OCI-LY3 (cell line): ENCODE measurements at regions not wholly inside any gene's neighbourhood (a gene's known extent, or its start where the extent isn't known, plus 50 kb on each side); places are given as distances from the start of the nearest gene placed in this dataset.

Experiments used
- CTCF ChIP-seq: fragments of 200-600, 300-600 bp; sonication (generic); IDR thresholded peaks from 2 replicates; pipeline ENCODE4 v1.5.1; 2014; ENCODE audit warnings: antibody characterized with exemption, low read length, low read depth
- EZH2phosphoT487 ChIP-seq: fragments of 200-600 bp; shearing (Covaris generic); IDR thresholded peaks from 2 replicates; pipeline ENCODE4 v1.6.1; 2018; ENCODE audit warnings: antibody characterized with exemption, mixed run types, low read depth

GRCh38 chr2:240289701-240290431, 145.6 kb upstream of the GPC1 start:
- TF ChIP-seq CTCF (no peak), EZH2phosphoT487 (no peak)
